PC-9 (cell line): ENCODE measurements at regions not wholly inside any gene's neighbourhood (a gene's known extent, or its start where the extent isn't known, plus 50 kb on each side); places are given as distances from the start of the nearest gene placed in this dataset.

Experiments used
- EZH2 ChIP-seq: fragments of 200-600 bp; sonication (generic); IDR thresholded peaks from 2 replicates; pipeline ENCODE4 v1.8.0; 2017; ENCODE audit warnings: antibody characterized with exemption, low read depth
- TF ChIP-seq, protein P1 (sequence below): fragments of 200-600 bp; sonication (generic); conservative IDR thresholded peaks from 2 replicates; pipeline ENCODE4 v1.6.1; 2017; ENCODE audit warnings: mixed run types, antibody characterized with exemption, mild to moderate bottlenecking, moderate library complexity

DNA sequence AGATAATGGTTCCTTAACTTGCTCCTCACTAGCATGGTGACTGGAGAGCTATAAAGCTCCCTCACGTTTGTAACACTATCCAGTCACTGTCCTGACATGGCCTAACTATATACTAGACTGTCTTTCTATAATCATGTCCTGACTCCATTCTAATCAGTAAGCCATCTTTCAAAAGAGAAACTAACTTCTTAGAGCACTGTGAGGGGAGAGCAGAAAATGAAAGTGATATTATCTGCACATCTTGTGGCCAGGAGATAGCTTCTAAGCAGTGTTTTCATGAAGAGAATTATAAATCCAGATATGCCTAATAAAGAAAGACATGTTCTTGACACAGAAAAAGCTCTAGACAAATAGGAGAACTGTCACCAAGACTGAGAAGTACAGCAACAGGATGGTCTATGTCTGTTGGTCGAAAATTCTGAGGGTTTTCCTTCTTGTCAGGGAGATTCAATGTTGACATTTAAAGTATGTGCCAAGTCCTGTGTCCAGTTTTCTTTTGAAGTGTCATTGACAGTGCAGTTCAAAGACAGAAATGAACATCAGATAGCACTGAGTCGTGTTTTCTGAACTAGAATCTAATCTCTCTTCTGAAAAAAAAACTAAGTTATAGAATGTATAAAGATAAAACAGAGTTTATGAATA, 230.6 kb upstream of the PEX5L start:
- TF ChIP-seq, protein P1, sequence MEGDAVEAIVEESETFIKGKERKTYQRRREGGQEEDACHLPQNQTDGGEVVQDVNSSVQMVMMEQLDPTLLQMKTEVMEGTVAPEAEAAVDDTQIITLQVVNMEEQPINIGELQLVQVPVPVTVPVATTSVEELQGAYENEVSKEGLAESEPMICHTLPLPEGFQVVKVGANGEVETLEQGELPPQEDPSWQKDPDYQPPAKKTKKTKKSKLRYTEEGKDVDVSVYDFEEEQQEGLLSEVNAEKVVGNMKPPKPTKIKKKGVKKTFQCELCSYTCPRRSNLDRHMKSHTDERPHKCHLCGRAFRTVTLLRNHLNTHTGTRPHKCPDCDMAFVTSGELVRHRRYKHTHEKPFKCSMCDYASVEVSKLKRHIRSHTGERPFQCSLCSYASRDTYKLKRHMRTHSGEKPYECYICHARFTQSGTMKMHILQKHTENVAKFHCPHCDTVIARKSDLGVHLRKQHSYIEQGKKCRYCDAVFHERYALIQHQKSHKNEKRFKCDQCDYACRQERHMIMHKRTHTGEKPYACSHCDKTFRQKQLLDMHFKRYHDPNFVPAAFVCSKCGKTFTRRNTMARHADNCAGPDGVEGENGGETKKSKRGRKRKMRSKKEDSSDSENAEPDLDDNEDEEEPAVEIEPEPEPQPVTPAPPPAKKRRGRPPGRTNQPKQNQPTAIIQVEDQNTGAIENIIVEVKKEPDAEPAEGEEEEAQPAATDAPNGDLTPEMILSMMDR = no peak
- TF ChIP-seq EZH2 = no peak
